ENCODE measurements at regions not wholly inside any gene's neighbourhood (a gene's known extent, or its start where the extent isn't known, plus 50 kb on each side); places are given as distances from the start of the nearest gene placed in this dataset.

GRCh38 chr2:128685841-128686496, 367.3 kb upstream of the HS6ST1 start:
- Histone ChIP-seq H3K4me1 (ENCODE audit: control insufficient read depth in 4 of 4, insufficient read depth in 4 of 4, low read length in 3 of 4) (no peaks in the 10 kb centered on the region), H3K27ac (ENCODE audit: low read depth in 1 of 2, low read length in 2 of 2) (no peak overlapping the region), H3K27me3 (ENCODE audit: control insufficient read depth in 4 of 4, insufficient read depth in 4 of 4, low read length in 3 of 4) (no peaks in the 10 kb centered on the region), H3K9ac (ENCODE audit: low read depth in 1 of 2, low read length in 2 of 2) (no peak overlapping the region), H3K4me3 (ENCODE audit: low read depth in 1 of 3, low read length in 3 of 3) (no peak overlapping the region), H3K9me3 (ENCODE audit: control insufficient read depth in 4 of 4, low read length in 3 of 4) (no peaks in the 10 kb centered on the region), H3K36me3 (ENCODE audit: control insufficient read depth in 4 of 4, insufficient read depth in 3 of 4, low read depth in 1 of 4, low read length in 3 of 4) (no peaks in the 10 kb centered on the region)
- no peak for DNase-seq (ENCODE audit: low spot score)
- 87% methylated on average over 10 of the region's 10 CpGs for WGBS
- TF ChIP-seq NR2F2 (IDR thresholded peaks at IDR 0.05): no peak
- no peak for TF ChIP-seq YY1 (IDR thresholded peaks at IDR 0.05)
- TF ChIP-seq RXRA (IDR thresholded peaks at IDR 0.05): no peak
- no peak for TF ChIP-seq SP1 (IDR thresholded peaks at IDR 0.05)
- TF ChIP-seq RAD21 (IDR thresholded peaks at IDR 0.05): no peak
- TF ChIP-seq FOXA2 (IDR thresholded peaks at IDR 0.05): no peak
- no peak for TF ChIP-seq HNF4G (IDR thresholded peaks at IDR 0.05)
- TF ChIP-seq FOXA1 (IDR thresholded peaks at IDR 0.05): no peak
- no peak for TF ChIP-seq EGR1 (IDR thresholded peaks at IDR 0.05; ENCODE audit: low read depth in 2 of 2)
- TF ChIP-seq, protein P1, sequence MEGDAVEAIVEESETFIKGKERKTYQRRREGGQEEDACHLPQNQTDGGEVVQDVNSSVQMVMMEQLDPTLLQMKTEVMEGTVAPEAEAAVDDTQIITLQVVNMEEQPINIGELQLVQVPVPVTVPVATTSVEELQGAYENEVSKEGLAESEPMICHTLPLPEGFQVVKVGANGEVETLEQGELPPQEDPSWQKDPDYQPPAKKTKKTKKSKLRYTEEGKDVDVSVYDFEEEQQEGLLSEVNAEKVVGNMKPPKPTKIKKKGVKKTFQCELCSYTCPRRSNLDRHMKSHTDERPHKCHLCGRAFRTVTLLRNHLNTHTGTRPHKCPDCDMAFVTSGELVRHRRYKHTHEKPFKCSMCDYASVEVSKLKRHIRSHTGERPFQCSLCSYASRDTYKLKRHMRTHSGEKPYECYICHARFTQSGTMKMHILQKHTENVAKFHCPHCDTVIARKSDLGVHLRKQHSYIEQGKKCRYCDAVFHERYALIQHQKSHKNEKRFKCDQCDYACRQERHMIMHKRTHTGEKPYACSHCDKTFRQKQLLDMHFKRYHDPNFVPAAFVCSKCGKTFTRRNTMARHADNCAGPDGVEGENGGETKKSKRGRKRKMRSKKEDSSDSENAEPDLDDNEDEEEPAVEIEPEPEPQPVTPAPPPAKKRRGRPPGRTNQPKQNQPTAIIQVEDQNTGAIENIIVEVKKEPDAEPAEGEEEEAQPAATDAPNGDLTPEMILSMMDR (IDR thresholded peaks at IDR 0.05; ENCODE audit: low read depth, low read length, missing input control): no peak
- no peak for TF ChIP-seq HNF4A (conservative IDR thresholded peaks at IDR 0.05)
- TF ChIP-seq, protein P2, sequence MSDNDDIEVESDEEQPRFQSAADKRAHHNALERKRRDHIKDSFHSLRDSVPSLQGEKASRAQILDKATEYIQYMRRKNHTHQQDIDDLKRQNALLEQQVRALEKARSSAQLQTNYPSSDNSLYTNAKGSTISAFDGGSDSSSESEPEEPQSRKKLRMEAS (IDR thresholded peaks at IDR 0.05): no peak
- no peak for TF ChIP-seq TAF1 (conservative IDR thresholded peaks at IDR 0.05)
- no peak for TF ChIP-seq GABPA (IDR thresholded peaks at IDR 0.05 in 1 of 2, conservative IDR thresholded peaks at IDR 0.05 in 1 of 2)
- no peak for TF ChIP-seq JUND (IDR thresholded peaks at IDR 0.05)

- H3K36me3 ChIP-seq (ENCODE audit: control insufficient read depth in 4 of 4, insufficient read depth in 3 of 4, low read depth in 1 of 4, low read length in 3 of 4): no peaks in the 10 kb centered on the region
- 63% methylated on average over 4 of the region's 4 CpGs for WGBS
- H3K9ac ChIP-seq (ENCODE audit: low read depth in 1 of 2, low read length in 2 of 2): no peak overlapping the region
- no peak for DNase-seq (ENCODE audit: low spot score)
- TF ChIP-seq SP1 (IDR thresholded peaks at IDR 0.05) (no peak), EGR1 (IDR thresholded peaks at IDR 0.05; ENCODE audit: low read depth in 2 of 2) (no peak), NR2F2 (IDR thresholded peaks at IDR 0.05) (no peak), TAF1 (conservative IDR thresholded peaks at IDR 0.05) (no peak), REST (IDR thresholded peaks at IDR 0.05) (no peak), FOXA2 (IDR thresholded peaks at IDR 0.05) (no peak), ZBTB33 (IDR thresholded peaks at IDR 0.05) (no peak), YY1 (IDR thresholded peaks at IDR 0.05) (no peak), RXRA (IDR thresholded peaks at IDR 0.05) (no peak), ATF3 (IDR thresholded peaks at IDR 0.05) (no peak), GABPA (IDR thresholded peaks at IDR 0.05 in 1 of 2, conservative IDR thresholded peaks at IDR 0.05 in 1 of 2) (no peak), JUND (IDR thresholded peaks at IDR 0.05) (no peak), FOXA1 (IDR thresholded peaks at IDR 0.05) (no peak), RAD21 (IDR thresholded peaks at IDR 0.05) (no peak), HNF4A (conservative IDR thresholded peaks at IDR 0.05) (no peak), HNF4G (IDR thresholded peaks at IDR 0.05) (no peak)
- TF ChIP-seq, protein P2 (IDR thresholded peaks at IDR 0.05): no peak
- TF ChIP-seq, protein P1 (IDR thresholded peaks at IDR 0.05; ENCODE audit: low read depth, low read length, missing input control): no peak
- H3K9me3 ChIP-seq (ENCODE audit: control insufficient read depth in 4 of 4, low read length in 3 of 4): no peaks in the 10 kb centered on the region
- H3K27me3 ChIP-seq (ENCODE audit: control insufficient read depth in 4 of 4, insufficient read depth in 4 of 4, low read length in 3 of 4): no peaks in the 10 kb centered on the region
- no peak overlapping the region for H3K4me3 ChIP-seq (ENCODE audit: low read depth in 1 of 3, low read length in 3 of 3)
- H3K4me1 ChIP-seq (ENCODE audit: control insufficient read depth in 4 of 4, insufficient read depth in 4 of 4, low read length in 3 of 4): no peaks in the 10 kb centered on the region
- no peak overlapping the region for H3K27ac ChIP-seq (ENCODE audit: low read depth in 1 of 2, low read length in 2 of 2)
Measured at GRCh38 chr2:128686497-128686859, 367.8 kb upstream of the HS6ST1 start.

All from liver (tissue), 8 donors.